ENCODE measurements at regions not wholly inside any gene's neighbourhood (a gene's known extent, or its start where the extent isn't known, plus 50 kb on each side); places are given as distances from the start of the nearest gene placed in this dataset.
"Not testable (repeated sequence)": the region's sequence is repeated elsewhere in the genome, so short reads cannot be mapped to it uniquely, and the experiment has no call there.

DNA sequence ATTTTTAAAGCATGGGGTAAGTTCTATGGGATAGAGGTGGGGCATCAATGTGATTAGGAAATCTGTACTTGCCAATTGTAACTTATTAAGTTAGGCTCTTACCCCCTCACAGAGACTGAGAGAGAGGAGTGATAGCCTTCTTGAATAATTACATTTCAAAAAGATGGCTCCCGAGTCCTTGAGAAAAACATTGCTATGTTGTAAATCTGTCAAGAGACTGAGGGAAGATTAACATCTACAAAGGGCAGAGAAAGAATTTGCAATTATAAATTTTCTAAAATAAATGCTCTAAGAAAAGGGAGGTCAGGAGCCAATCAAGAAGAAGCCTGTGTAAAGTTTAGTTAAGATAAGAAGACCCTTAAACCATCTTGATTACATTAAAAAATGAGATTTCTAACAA lies 1570.8 kb downstream of the OLFM4 start:
- DNase-seq, result no peak

DNA sequence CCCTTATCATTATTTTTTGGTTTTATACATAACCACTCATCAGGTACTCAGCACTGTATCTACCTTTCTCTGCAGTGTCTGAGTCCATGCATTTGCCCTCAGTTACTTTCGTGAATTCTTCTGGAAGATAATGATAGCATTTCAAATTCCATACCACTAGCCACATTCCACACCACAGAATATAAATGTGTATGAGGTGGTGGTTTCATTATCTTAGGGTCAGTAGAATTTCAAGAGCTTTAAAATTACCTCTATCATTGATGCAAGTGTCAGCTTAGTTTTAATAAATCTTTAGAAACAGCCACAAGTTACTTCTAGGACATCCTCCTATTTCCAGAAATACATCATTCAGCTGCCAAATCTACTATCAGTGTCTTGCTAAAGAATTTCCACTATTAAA lies 1578.3 kb downstream of the OLFM4 start:
- DNase-seq, result no peak

DNA sequence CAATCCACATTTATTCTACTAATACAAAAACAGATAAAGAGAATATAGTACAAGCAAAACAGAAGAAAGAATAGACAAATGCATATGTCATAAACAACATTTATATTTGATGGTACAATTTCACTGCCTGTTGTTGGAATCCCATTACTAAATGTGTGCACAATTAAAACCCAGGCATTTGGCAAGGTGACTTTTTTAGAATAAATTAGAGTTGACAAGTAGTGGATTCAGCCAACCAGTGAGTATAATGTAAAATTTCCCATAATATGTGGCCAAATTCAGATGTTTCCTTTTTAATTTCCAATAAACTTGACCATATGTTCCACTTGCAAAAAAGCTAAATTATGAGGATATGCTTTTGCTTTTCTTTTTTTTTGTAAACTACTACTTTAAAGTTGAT lies 1578.8 kb downstream of the OLFM4 start:
- no peak for DNase-seq

DNA sequence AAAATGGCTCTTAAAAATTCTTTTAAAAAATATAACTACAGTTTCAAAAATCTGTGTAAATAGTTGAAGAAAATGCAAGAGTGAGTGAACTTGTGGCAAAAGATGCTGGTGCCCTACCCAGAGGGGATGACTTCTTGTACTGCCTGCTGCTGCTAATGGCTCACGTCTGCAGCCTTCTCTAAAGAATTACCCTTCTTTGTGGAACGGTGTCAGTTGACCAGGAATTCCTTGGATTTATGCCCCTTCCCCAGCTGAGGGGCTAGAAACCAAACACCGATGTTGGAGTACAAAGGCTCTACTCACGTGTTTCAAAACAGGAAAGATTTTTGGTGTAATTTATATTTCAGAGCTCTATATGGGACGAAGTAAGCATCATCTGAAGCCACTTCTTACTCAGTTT lies 1582.8 kb downstream of the OLFM4 start:
- no peak for DNase-seq

DNA sequence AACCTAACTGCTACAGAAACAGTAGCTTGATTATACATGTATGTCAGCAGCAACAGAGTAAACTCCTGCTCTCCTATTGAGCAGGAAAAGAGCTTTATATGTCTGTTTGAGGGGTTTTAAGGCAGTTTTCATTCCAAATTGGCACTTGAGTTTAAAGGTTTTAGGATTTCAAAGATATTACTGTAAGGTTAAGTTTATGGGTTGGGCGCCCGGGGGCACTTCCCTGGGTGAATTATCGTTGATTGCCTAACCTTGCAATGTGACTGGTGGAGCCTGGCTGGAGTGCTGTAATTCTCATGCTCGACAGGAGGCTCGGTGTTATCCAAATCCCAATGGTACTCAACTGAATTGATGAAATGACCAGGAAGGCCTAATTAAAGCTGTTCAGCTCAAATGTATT lies 1586.1 kb downstream of the OLFM4 start:
- DNase-seq, result no peak

DNA sequence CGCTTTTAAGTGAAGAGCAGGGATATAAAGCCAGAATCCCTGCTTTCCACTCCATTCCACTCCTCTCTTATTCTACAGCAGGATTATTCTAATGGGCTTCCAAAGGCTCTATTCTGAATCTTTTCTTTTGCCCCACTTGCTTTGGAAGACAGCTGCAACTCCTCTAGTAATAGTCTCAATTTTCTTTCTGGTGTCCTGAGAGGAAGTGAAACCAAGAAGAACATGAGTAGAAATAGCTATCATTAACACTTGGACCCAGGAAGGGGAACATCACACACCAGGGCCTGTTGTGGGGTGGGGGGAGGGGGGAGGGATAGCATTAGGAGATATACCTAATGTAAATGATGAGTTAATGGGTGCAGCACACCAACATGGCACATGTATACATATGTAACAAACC lies 1597.9 kb downstream of the OLFM4 start:
- not testable (repeated sequence) for DNase-seq

DNA sequence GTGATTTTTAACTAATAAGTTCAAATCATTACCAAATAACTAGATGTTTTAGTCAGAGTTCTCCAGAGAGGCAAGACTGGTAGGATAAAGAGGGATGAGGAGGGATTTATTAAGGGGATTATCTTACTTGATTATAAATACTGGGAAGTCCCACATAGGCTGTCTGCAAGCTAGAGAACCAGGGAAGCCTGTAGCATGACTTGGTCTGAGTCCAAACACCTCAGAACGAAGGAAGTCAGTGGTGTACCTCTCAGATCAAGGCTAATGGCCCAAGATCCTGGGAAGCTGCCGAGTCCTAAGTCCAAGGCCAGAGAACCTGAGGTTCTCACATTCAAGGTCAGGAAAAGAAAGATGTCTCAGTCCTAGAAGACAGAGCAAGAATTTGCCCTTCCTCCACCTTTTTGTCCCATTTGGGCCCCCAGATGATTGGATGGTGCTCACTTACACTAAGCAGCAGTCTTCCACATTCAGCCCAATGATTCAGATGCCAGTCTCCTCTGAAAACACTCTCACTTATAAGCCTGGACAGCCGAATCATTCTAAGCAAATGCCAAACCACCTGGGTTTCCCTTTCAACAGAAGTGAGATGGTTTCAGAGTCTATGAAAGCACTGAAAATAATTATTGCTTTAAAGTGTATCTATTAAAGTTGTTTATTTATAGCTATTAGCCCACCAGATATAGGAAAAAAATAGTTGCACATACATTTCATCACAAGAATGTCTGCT lies 1599.2 kb downstream of the OLFM4 start:
- DNase-seq, result no peak

DNA sequence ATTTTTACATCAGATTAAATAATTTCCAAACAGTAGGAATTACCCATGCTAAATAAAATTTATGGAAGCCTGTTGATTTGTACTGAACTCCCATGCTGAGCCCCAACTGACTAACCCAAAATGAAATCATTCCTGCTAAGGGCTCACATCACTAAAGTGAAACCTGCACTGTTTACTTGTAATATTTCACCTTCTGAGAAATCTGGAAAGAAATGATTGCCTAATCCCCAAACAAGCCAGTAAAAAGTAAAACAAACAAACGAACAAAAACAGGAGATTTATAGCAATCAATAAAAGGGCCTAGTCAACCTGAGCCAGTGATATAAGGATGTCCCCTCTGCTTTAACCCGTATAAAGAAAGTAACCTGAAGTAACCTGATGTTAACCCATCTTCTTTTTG lies 1599.8 kb downstream of the OLFM4 start:
- no peak for DNase-seq

DNA sequence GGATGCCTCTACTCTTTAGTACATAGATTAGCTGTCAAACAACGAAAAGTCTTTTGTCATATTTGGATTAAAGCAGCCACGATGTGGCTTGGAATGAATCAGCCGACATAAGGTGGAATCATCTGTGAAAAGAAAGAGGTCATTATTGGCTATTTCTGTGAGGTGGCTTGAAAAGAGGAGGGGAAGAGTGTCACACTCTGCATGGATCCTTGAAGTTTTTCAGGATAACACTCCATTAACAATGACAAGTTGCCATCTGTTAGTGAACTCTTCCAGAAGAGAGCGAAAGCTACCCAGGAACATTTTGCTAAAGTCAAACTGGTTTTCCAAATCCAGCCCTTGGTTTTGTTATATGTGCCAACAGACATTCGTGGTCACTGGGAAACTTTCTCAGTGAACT lies 1604.8 kb downstream of the OLFM4 start:
- no peak for DNase-seq

DNA sequence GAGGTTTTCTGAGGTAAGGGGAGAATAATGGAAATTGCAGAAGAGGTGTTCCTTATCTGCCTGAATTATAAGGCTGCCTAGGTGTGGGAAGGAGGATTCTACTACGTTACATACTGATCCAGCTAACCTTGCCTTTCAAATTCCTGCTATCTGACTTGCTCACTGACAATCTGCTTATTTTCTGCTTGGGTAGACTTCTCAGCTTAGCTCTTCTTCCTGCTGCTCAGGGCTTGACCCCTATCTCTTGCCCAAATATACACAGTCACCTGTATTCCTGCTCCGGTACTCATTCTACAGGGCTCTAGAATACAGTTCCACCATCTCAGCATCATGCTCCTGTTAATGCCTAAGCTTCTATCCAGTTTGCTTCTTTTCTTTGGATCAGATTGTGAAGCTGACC lies 1607.6 kb downstream of the OLFM4 start:
- no peak for DNase-seq

DNA sequence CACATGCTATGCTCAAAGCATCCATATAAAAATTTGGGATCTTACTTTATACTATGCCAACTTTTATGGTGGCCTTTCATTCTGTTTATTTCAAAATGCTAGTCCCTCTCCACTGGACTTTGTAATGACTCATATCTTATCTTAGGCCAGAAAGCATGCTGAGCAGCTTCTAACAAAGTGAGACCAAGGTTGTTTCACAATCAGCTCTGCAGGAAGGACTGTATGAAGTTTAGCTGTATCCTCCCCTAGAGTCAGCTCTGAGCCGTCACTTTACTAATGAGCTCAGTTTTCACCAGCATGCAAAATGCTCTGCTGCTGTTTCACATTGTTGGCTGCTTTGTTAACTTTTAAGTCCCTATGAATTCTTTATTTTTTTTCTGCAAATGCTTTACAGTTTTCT lies 1608.8 kb downstream of the OLFM4 start:
- no peak for DNase-seq

DNA sequence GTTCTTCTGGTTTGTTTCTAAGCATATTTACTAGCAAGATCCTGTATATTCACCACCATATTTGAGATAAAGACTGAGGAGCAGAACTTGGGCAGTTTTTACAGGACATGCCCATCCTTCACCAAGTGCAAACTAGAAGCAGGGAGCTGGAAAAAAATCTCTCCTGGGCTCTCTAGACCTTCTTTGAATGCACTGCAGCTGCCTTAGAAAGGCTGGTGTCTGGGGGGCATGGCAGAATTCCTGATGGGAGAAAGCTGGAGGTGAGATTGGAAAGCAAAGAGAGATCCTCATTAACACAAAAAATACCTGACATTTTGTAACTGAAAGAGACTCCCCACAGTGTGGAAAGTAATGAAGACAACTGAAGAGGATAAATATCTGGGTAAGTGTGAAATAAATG lies 1612.1 kb downstream of the OLFM4 start:
- no peak for DNase-seq

DNA sequence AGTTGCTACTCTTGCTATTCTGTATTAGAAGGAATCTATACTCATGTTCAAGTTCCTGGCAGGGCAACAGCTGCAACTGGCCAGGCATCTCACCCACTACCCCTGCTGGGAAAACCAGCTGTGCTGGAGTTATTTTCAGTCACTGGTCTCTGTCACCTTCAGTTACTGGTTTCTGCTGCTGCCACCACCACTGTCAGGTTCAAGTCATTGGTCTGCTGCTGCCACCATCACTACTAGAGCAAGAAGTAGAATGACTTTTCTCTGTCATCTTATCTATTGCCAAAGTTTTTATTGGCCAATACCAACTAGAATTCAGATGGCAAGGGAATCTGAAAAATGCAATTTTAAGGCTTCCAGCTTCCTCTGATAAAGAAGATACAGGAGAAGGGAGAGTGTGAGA lies 1615.2 kb downstream of the OLFM4 start:
- DNase-seq, result no peak

DNA sequence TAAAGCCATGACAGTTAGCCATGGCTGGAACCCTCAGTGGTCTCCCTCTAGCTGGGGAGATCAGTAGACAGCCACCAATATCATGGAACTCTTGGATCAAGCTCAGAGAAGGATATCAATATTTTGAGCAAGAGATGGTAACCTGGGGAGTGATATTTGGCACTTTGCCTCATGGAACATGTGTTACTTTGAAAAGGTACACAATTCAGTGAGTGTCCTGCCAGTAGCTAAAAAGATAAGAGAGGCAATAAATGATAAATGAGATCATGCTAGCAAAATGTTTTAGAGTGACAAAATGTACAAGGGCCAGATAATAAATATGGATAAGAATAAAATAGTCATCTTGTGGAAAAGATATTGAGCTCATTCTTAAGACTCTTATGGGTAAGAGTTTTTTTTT lies 1618.7 kb downstream of the OLFM4 start:
- no peak for DNase-seq

DNA sequence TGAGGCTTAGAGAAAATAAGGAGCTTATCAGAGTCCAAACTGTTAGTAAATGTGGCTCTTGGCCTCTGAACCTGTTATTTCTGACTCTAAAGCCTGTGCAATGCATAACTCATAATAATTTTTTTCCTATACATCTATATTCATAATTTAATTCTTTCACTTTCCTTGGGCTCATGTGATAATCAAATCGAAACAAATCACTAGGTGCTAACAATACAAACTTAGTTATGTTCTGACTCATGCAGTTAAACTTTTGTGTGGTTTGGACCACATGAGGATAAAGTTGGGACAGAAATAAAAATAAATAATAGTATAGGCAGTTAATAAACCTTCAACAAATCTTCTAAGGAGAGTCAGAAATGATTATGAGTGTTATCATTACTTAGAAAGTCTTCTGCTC lies 1629.0 kb downstream of the OLFM4 start:
- no peak for DNase-seq

DNA sequence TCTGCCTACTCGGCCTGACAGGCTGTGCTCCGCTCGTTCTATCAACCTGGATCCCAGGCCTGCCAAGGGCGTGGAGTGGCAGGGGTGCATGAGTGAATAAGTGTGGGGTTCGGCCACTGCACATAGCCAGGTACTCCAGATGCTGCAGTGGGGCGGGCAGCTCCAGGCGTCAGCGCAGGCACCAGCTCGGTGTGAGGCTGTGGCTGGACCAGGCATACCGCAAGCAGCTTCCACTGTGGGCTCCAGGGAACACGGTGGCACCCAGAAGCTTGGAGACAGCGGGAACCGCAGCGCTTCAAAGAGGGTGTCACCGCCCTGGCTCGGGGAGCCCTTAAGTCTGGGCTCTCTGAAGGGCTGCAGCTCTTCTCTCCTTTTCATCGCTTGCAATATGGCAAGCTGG lies 1630.2 kb downstream of the OLFM4 start:
- no peak for DNase-seq

DNA sequence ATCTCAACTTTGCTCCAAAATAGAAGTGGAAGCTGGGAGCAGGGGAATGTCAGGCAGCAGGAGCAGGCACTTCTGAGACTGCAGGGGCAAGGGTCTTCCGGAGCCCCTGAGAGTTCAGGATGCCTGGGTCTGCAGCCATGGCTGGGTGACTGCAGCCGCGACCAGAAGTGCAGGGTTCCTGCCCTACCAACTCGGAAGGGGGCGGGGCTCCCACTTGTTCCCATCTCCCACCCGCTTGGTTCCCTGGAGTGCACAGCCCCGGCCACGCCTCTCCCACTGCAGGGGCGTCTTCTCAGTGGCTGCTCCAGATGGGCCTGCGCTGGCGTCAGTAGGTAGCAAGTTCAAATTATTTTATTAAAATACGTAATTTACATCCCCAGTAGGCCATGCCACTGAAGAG lies 1631.7 kb downstream of the OLFM4 start:
- no peak for DNase-seq

DNA sequence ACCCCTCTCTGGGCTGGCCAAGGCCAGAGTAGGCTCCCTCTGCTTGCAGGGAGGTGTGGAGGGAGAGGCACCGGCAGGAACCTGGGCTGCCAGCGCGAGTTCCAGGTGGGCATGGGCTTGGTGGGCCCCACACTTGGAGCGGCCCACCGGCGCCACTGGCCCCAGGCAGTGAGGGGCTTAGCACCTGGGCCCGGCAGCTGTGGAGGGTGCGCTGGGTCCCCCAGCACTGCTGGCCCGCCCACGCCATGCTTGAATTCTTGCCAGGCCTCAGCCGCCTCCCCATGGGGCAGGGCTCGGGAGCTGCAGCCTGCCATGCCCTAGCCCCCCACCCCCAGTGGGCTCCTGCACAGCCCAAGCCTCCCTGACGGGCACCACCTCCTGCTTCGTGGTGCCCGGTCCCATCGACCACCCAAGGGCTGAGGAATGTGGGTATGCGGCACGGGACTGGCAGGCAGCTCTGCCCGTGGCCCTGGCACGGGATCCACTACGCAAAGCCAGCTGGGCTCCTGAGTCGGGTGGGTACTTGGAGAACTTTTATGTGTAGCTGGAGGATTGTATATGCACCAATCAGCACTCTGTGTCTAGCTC lies 1648.0 kb downstream of the OLFM4 start:
- DNase-seq, result no peak

DNA sequence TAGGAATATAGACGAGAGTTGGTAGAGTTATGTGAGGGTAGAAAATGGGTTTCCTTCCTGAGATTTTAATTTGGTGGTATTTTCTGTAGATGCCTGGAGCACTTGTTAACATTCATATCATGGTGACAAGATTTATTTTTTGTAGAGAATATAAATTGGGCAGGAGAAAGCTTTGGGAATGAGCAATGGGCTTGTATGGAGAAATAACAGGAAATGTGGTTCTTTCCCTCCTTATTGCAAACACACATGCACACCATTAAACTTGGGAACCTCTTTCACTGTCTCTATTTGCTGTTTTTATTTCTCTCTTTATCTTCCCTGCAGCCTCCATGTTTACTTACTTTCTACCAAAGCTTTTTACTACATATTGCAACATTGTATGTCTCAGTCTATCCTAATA lies 1653.6 kb downstream of the OLFM4 start:
- no peak for DNase-seq

DNA sequence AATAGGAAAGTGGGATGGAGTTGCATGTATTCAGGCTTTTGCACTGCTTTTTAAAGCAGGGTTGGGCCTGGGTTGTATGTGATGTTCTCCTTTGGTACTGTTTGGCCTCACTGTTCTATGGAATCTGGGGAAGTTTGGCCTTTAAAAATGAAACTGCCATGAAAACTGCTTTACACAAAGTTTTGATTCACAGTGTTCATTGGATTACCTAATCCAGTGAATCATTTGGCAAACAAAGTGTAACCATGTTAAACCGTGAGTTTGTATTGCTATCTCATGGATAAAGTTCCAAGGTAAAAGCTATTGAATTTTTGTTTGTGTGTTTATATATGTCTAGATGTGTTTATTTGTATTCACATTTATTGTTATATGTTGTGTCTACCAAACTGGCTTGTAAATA lies 1658.6 kb downstream of the OLFM4 start:
- no peak for DNase-seq

DNA sequence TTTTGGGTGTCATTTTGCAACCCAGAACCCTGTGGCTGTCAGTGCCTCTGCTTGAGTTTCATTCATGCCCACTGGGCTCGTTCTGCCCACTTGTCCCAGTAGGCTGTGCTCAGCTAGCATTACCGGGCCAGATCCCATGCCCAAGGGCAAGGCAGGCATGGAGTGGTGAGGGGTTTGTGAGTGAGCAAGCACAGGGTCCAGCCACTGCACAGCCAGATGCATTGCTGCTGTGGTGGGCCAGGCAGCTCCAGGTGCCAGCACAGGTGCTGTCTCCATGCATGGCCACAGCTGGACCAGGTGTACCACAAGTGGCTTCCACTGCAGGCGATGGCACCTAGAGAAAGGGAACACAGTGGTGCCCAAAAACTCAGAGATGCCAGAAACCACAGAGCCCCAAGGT lies 1671.2 kb downstream of the OLFM4 start:
- DNase-seq, result no peak

DNA sequence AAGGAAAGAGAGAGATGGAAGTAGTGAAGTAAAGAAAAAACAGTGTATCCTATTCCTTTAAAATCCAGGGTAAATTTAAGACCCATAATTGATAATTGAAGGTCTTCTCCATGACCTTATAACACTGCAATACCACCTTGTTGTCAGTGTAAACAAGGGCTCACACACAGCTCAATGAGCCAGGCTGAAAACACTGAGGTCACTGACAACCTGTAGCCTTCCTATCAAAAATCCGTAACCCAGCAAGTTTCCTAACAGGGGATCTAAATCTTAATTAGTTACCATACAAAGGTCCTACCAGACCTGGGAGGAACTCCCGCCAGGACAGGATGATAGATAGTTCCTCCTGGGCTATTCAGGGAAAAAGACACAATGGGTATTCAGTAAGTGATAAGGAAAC lies 1677.1 kb downstream of the OLFM4 start:
- no peak for DNase-seq

DNA sequence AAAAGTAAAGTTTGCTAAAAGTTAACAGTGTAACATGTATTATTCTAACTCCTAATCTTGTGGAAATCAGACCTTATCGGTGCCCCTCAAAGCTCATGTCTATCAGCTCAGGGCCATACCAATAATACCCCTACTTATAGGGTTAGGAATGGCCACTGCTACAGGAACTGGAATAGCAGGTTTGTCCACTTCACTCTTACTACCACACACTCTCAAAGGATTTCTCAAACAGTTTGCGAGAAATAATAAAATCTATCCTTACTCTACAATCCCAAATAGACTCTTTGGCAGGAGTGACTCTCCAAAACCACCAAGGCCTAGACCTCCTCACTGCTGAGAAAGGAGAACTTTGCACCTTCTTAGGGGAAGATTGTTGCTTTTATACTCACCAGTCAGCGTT lies 1677.7 kb downstream of the OLFM4 start:
- DNase-seq, result no peak

DNA sequence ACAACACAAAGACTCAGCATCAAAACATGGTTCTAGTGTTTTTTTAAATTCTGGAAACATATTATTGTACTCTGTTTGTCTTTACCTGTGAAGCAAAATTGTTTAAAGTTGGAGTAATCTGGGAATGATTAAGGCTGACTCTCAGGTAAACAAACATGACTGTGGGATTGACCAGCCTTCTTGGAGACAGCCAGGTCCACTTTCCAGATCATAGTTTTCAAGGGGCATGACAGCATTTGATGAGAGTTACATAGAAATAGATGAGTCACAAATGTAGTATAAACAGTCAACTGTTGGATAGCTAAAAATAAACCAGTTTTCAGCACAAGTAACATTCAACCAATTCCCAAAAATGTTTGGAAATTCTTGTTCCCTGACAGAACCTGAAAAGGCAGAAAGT lies 1680.9 kb downstream of the OLFM4 start:
- DNase-seq, result no peak

DNA sequence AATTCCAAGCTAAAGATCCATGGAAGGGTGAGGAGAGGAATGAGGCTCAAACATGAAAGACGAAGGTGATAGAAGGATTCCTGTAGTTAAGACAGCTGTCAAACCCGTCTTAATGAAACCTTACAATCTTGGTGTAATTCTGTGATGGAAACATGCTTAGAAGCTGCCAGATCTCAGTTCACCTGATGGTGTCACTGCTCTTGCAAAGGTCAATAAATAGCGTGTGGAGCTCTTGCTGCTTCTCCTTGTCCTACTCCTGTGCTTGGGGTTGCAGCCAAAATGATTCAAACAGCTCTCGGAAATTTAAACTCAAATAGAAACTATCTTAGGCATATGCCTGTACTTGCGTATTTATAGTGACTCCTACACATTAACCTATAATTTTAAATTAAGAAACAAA lies 1705.0 kb downstream of the OLFM4 start:
- DNase-seq, result no peak

Data from inflammatory macrophage (primary cell).